HG02798 (cell line): ENCODE measurements at regions not wholly inside any gene's neighbourhood (a gene's known extent, or its start where the extent isn't known, plus 50 kb on each side); places are given as distances from the start of the nearest gene placed in this dataset.
A peak's percentile ranks its signal among the peaks of the same experiment; 100 is the strongest.
"Not testable (repeated sequence)": the region's sequence is repeated elsewhere in the genome, so short reads cannot be mapped to it uniquely, and the experiment has no call there.

ENCODE experiments used
- ATAC-seq: cut with Tn5 transposase; IDR thresholded peaks from one replicate; pipeline ENCODE4 v1.9.1; 2021; ENCODE audit warnings: mild to moderate bottlenecking; ENCODE audit not compliant: unreplicated experiment, poor library complexity

DNA sequence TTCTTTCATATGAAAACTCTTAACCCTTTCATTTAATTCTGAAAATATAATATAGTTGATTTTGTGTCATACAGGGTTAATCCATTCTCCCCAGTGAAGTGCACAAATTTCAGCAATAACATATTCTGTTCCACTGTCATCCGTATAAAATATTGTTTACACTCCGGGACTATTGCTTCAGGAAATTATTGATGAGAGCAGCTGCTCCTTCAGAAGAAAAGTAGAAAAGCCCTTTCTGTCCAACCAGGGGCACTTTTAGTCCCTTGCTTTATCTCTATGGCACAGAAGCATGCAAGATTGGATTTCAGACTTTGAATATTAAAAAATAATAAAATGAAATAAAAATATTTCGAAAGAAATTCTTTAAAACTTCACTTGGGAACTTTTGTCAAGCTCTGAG, 535.7 kb upstream of the SLC39A10 start:
- no peak for ATAC-seq

DNA sequence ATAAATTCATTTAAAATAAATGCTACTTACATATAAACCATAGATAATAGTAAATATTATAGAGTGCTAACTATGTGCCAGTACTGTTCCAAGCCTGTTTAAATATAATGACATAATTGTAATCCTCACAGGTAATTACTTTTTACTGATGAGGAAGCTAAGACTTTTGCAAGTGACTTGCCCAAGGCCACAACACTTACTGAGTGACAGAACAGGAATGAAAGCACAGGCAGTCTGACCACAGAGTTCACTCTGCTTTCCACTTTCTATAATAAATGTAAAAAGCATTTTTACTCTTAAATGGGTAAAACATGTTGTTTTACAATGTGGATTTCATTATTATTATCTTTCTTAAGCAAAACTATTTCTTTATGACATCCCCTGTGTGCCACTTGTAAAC, 537.8 kb upstream of the SLC39A10 start:
- ATAC-seq, result no peak

DNA sequence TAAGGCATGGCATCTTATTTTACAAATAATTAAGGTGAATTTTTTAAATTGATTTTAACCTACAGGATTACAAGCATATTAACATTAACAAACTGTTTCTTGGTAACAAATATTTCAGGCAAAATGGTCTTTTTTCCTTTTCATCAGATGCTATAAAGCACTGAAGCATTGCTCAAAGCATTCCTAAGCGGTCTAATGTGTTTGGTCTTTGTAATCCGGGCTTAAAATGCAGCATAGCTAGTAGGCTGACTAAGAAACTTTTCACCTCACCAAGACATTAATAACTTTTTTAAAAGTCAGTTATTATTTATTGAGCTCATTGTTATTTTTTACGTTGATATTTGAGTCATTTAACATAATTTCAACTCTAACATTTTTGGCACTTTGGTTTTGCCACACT, 538.8 kb upstream of the SLC39A10 start:
- no peak for ATAC-seq

DNA sequence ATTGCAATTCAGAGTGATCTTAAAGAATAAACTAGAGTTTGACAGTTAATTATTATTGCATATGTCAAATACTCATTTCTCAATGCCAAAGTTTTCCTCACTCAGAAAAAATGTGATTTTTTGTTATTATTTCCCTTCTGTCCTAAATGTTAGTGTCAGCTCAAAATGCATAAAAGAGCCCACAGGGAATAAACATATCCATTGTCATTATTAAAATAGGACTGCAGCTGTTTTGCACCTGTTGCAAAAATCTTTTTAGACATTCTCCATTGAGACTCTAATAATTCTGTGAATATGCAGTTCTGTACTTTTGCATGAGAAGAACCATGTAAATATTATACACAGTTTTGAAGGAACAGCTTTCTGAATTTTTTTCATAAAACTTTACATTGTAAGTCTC, 540.0 kb upstream of the SLC39A10 start:
- ATAC-seq, result no peak

DNA sequence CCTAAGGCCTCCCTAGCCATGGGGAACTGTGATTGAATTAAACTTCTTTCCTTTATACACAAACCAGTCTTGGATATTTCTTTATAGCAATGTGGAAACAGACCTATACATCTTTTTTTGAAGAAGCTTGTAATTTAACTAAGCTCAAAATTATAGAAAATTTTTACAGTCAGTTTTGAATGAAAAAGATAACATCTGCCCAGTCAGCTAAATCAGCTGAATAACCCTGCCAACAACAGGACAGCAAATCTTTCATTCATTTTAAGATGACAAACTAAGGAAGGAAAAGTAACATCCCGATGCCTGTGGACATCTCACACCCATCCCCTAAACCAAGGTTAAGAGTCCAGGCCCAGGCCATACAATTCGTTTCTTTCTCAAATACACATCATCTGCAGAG, 541.3 kb upstream of the SLC39A10 start:
- ATAC-seq, result no peak

DNA sequence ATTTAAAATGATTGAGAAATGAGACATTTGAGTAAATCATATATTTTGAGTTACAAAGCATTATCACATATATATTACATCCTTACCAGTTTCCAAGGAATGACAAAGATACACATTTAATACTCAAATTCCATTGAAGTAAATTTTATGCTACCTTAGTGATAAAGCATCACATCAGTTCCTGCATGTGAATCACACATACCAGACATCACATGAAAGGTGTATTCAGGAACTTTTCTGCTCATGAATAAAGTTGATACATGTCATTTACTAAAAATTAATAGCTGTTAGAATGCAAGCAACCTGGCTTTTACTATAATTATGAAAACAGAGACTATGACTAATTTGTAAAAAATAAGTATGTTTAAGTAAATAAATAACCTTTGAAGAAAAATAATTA, 548.8 kb upstream of the SLC39A10 start:
- ATAC-seq, result no peak

DNA sequence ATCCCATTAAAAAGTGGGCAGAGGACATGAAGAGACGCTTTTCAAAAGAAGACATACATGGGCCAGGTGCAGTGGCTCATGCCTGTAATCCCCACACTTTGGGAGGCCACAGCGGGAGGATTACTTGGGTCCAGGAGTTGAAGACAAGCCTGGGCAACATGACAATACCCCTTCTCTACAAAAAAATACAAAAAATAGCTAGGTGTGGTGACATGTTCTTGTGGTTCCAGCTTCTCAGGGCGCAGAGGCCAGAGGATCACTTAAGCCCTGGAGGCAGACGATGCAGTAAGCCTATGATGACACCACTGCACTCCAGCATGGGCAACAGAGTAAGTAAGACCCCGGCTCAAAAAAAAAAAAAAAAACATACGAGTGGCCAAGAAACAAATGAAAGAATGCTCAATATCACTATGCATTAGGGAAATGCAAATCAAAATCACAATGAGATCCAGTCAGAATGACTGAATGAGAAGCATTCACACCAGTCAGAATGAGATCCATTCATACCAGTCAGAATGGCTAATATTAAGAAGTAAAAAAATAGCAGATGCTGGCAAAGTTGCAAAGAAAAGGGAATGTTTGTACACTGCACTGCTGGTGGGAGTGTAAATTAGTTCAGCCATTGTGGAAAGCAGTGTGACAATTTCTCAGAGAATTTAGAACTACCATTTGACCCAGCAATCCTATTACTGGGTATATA, 550.2 kb upstream of the SLC39A10 start:
- no peak for ATAC-seq

DNA sequence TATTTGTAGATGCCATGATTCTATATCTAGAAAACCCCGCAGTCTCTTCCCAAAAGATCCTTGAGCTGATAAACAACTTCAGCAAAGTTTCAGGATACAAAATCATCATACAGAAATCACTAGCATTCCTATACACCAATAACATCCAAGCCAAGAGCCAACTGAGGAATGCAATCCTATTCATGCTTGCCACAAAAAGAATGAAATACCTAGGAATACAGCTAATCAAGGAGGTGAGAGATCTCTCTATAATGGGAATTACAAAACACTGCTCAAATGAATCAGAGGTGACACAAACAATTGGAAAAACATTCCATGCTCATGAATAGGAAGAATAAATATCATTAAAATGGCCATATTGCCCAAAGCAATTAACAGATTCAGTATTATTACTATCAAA, 551.4 kb upstream of the SLC39A10 start:
- ATAC-seq, result no peak

DNA sequence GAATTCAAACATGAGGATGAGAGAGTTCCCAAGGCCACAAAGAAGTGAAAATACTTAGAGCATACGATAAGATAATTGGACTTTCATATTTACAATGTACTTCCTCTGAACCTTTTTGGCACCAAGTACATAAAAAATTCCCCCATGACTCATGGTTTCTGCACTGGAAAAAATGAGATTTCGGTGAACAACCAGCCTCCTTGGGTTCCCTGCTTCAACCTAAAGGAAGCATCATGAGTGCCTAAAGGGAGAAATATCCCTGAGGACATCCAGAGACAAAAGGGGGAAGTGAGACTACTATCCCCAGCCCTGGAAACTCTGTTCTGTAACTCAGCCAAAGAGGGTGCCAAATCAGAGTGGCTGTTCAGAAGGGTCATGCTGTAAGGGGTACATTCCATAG, 562.7 kb upstream of the SLC39A10 start:
- ATAC-seq, result no peak

DNA sequence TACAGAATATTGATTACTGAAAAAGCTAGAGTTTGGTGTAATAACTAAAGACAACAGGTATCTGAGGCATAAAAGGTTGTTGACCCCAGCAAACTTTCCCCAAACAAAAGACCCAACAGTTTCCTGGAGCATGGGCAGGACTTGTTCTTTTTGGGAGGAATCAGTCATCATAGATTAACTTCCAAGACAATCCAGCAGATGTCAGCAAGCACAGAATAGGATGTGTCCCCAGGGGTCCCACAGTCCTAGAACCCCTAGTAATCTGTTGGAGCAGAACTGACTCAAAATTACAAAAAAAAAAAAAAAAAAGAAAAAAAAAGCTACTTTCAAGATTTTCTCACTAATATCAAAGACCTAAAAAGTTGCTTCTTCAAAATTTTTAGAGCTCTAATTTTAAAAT, 564.7 kb upstream of the SLC39A10 start:
- ATAC-seq, result no peak

DNA sequence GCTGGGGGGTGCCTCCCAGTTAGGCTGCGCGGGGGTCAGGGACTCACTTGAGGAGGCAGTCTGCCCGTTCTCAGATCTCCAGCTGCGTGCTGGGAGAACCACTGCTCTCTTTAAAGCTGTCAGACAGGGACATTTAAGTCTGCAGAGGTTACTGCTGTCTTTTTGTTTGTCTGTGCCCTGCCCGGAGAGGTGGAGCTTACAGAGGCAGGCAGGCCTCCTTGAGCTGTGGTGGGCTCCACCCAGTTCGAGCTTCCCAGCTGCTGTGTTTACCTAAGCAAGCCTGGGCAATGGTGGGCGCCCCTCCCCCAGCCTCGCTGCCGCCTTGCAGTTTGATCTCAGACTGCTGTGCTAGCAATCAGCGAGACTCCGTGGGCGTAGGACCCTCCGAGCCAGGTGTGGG, 584.2 kb upstream of the SLC39A10 start:
- ATAC-seq, result not testable (repeated sequence)

DNA sequence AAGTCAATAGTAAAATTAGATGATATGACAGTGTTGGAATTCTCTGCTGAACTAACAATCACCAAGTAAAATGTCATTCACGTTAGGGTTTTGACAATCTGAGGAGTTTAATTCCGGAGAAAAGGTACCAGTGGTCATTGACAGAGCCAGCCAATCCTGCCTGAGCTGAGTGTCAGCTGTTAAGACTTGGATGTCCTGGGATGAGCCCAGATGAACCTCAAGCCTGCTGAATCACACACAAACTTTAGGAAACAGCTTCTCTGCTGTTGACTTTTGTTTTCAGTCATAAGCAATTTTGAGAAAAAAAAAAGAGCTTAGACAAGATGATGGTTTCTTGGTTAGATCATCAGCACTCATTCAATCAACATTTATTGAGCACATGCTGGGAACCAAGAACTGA, 600.0 kb upstream of the SLC39A10 start:
- no peak for ATAC-seq

DNA sequence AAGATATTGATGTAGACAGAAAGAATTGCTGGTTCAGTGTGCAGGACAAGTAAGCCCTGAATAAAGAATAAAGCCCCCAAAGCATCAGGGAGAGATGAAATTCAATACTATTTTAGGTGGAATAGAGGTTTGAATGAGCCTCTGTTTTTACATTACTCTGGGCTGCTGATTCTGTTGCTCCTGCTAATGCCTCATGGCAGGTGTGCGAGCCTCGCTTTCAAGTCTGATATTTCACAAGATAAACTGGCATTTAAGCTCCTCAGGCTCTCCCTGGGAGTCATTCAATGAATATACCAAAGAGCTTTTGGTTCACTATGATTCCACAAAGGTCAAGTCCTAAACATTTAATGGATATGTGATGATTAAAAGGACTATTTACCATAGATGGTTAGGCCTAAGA, 601.0 kb upstream of the SLC39A10 start:
- no peak for ATAC-seq

DNA sequence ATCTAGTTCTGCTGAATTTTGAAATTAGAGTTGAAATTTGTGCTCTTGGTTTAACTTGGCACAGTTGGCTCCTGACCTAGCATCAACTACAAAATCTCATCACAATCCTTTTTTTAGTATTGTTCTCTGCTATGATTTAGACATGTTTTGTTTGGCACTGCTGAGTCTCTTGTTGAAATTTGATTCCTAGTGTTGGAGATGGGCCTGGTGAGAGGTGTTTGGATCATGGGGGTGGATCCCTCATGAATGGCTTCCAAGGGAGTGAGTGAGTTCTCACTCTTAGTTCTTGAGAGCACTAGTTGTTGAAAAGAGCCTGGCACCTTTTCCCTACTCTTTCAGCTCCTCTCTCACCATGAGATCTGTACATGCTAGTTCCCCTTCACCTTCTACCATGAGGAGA, 605.6 kb upstream of the SLC39A10 start:
- ATAC-seq, result no peak

DNA sequence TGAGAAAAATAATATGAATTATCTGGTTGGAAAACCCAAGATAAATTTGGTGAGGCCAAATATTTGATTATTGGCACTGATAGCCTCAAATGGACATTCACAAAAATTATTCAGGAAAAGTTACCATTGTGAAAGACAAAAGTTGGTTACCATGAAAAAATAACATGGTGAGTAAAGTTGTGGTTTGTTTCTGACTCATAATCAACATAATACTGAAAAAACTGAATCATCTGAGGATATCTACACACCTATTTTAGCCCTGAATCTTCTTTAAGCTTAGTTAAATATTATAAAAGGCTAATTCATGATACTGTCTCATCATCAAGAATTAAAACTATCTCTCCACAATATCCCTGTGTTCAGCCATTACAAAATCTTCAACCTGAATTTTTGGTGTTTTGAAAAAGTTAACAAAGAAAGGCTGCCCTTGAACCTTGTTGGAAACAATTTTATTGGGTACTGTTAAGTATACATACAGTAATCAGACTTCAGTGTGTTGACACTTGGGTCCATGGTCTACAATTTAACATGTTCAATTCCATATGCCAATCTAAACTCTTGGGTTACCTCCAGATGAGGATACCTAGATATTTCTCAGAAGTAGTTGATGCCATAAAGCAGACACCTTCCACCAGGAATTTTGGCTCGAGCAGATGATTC, 607.5 kb upstream of the SLC39A10 start:
- ATAC-seq, result peak; percentile 76

DNA sequence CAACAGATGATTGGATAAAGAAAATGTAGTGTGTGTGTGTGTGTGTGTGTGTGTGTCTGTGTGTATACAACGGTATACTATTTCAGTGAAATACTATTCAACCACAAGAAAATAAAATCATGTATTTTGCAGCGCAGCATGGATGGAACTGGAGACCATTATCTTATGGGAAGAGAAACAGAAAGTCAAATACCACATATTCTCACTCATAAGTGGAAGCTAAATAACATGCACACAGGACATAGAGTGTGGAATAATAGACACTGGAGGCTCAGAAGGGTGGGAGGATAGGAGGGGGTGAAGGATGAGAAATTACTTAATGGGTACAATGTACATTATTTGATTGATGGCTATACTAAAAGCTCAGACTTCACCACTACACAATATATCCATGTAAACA, 609.1 kb upstream of the SLC39A10 start:
- no peak for ATAC-seq

DNA sequence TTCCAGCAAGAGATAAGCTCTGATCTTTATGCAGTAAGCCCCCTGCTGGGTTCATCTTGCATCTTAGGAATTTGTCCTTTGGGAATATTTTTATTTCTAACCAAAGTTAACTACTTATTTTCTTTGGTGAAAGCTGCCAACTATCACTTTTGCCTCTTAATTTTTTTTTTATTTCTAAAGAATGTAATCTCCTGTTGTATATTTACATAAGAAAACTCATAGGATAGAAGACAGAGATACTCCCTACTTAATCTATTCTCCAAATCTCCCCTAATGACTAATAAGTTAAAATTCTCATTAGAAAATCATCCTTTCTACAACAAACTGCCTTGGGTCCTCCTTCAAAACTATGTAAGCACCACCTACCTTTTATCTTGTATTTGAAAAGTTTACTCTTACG, 612.2 kb upstream of the SLC39A10 start:
- ATAC-seq, result no peak

DNA sequence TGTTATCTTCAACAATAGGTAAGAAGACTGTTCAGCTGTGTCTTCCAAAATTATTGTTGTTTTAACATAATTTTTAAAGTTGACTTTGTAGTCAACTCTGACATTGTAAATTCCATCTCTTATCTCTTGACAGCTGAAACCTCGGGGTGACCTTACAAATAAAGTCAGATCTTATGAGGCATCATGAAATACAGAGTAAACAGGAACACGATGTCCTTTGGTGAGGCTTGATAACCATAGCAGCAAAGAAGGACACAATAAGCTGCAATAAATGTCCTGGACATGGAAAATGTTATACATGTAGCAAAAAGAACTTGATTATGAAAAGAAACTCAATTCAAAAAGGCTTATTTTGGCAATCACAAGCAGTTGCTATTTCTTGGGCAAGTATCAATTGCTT, 618.9 kb upstream of the SLC39A10 start:
- ATAC-seq, result no peak

DNA sequence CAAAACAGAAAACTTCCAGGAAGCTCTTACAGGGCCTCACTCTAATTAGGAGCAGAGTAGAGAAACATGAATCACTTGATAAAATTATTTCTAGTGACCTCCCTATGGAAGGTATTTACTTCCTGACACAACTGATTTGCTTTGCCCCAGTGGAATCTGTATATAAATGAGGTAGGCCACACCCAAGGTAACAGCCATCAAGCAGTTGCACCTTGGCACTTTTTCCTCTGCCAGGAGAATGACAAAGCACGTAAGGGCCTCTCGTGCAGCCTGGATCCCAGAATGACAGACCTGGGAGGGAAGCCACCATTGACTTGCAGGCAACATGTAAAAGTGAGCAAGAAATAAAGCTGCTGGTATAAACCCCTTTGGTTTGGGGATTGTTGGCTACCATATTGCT, 620.0 kb upstream of the SLC39A10 start:
- no peak for ATAC-seq

DNA sequence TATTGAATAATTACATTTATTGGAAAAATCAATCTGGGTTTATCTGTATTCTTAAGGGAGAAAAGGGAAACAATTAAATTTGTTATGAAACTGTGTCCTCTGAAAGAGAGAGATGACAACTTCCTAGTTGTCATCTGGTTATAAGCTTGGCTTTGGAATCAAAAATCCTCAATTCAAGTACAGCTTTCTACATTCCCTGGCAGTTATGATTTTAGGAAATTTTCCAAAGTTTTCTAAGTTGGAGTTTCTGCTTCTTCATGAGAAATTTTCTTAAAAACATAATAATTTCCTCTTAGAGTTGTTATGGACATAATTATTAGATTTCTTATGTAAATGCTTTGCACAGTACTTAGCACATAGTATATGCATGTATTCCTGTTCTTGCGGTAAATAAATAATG, 625.6 kb upstream of the SLC39A10 start:
- no peak for ATAC-seq

DNA sequence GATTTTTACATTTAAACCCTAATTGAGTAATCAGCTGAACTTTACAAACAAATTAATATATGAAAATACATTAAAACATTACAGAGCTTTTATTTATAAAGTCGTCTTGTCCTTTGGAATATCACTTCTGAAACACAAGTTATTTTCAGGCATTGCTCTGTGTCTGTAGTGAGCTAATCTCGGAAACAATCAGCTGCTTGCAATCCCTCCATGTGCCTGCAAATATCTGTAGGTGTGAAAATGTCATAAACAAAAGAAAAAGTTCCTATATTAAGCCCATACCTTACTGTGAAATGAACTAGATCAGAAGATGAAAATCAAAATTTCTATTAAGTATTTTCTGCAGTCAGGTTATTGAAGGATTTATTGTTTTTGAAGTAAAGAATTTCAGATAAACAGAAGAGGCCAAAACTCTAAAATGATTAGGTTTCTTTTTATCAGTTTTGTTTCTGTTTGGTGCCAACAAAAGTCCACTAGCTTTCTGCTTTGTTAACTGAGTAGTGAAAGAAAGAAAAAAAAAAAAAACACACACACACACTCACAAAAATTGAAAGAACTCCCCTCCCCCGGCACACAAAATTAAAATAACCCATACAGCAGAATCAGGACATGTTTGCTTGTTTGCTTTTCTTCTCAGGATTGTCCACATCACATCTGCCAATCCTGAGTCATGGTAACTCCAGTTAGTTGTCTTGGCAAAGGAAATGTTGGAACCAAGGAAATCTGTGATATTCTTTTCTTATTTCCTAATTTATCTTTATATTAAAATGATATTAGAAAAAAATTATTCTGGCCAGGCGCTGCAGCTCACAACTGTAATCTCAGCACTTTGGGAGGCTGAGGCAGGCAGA, 627.0 kb upstream of the SLC39A10 start:
- peak; percentile 41 for ATAC-seq
